Karpas-422 (cell line): ENCODE measurements at regions not wholly inside any gene's neighbourhood (a gene's known extent, or its start where the extent isn't known, plus 50 kb on each side); places are given as distances from the start of the nearest gene placed in this dataset.
"Not testable (repeated sequence)": the region's sequence is repeated elsewhere in the genome, so short reads cannot be mapped to it uniquely, and the experiment has no call there.

Experiments
- DNase-seq: peaks from one replicate; pipeline ENCODE4 v3.0.0-alpha.2; 2015
- H2AFZ ChIP-seq: fragments of 200-600 bp; sonication (generic); 2 replicates; pipeline ENCODE4 v1.6.1; 2014; ENCODE audit warnings: antibody characterized with exemption, low read length, mixed read lengths
- H3K27ac ChIP-seq: fragments of 200-600 bp; sonication (generic); 2 replicates; pipeline ENCODE4 v1.5.1; 2014; ENCODE audit warnings: mild to moderate bottlenecking, low read length, moderate library complexity
- H3K27me3 ChIP-seq: fragments of 200-600 bp; sonication (generic); 2 replicates; pipeline ENCODE4 v1.6.1; 2014; ENCODE audit warnings: low read length, mixed read lengths
- H3K36me3 ChIP-seq: fragments of 200-600 bp; sonication (generic); 2 replicates; pipeline ENCODE4 v1.6.1; 2014; ENCODE audit warnings: low read length, mixed read lengths; ENCODE audit not compliant: insufficient read depth
- H3K4me1 ChIP-seq: fragments of 200-600 bp; sonication (generic); 2 replicates; pipeline ENCODE4 v1.6.1; 2014; ENCODE audit warnings: mild to moderate bottlenecking, low read length, mixed read lengths
- H3K4me2 ChIP-seq: fragments of 200-600 bp; sonication (generic); 2 replicates; pipeline ENCODE4 v1.6.1; 2014; ENCODE audit warnings: low read length, low read depth, mild to moderate bottlenecking; ENCODE audit not compliant: poor library complexity, severe bottlenecking
- H3K4me3 ChIP-seq: fragments of 200-600 bp; sonication (generic); 2 replicates; pipeline ENCODE4 v1.5.1; 2014; ENCODE audit warnings: mild to moderate bottlenecking, antibody characterized with exemption, low read length, mixed read lengths
- H3K79me2 ChIP-seq: fragments of 200-600 bp; sonication (generic); 2 replicates; pipeline ENCODE4 v1.6.1; 2014; ENCODE audit warnings: mild to moderate bottlenecking, low read length, mixed read lengths
- H3K9ac ChIP-seq: fragments of 200-600 bp; sonication (generic); 2 replicates; pipeline ENCODE4 v1.6.0; 2014; ENCODE audit warnings: low read length
- H3K9me2 ChIP-seq: fragments of 200-600 bp; sonication (generic), shearing (Covaris generic); replicated peaks from 2 replicates; pipeline ENCODE4 v1.6.0; 2014; ENCODE audit warnings: mild to moderate bottlenecking, low read length, moderate library complexity; ENCODE audit not compliant: insufficient read depth
- H3K9me3 ChIP-seq: fragments of 300-700, 200-600 bp; sonication (generic); 2 replicates; pipeline ENCODE4 v1.6.1; 2014; ENCODE audit warnings: low read length, mixed read lengths
- H4K20me1 ChIP-seq: fragments of 200-600 bp; sonication (generic); 2 replicates; pipeline ENCODE4 v1.6.1; 2014; ENCODE audit warnings: mild to moderate bottlenecking, antibody characterized with exemption, low read length, low read depth; ENCODE audit not compliant: insufficient read depth

GRCh38 chr3:75431120-75431519 lies 233.0 kb upstream of the FRG2C start:
- not testable (repeated sequence) for H3K27ac ChIP-seq, H3K27me3 ChIP-seq, H3K36me3 ChIP-seq, H4K20me1 ChIP-seq, H2AFZ ChIP-seq, H3K9me2 ChIP-seq, H3K4me3 ChIP-seq, DNase-seq, H3K9me3 ChIP-seq, H3K4me2 ChIP-seq, H3K4me1 ChIP-seq, H3K9ac ChIP-seq
- H3K79me2 ChIP-seq = peaks cover 14% of the 10 kb centered on the region

- not testable (repeated sequence) for DNase-seq, H3K9me2 ChIP-seq, H3K4me3 ChIP-seq, H3K9me3 ChIP-seq, H3K4me2 ChIP-seq, H3K9ac ChIP-seq, H3K27me3 ChIP-seq, H3K4me1 ChIP-seq, H2AFZ ChIP-seq, H3K27ac ChIP-seq, H3K36me3 ChIP-seq, H4K20me1 ChIP-seq
- H3K79me2 ChIP-seq = peaks cover 14% of the 10 kb centered on the region
Observed at GRCh38 chr3:75432466-75432865, 231.7 kb upstream of the FRG2C start.

DNA sequence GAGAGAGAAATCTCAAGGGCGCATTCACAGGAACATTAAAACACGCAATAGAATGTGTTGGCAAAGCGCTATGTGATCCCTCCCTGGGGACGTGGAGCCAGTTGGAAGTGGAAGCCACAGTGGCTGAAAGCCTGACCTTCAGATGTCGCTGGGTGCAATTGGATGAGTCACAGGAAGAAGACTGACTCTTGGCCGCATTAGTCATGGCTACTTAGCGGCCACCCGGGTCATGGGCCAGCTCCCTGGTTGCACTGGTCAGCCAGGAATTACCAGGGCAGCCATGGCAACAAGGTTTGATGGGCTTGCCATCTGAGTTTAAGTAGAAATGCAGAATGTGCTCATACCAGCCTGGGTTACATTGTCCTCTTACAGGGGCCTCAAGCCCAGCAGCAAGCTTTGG lies 231.2 kb upstream of the FRG2C start:
- not testable (repeated sequence) for H3K9ac ChIP-seq, H3K4me2 ChIP-seq

DNA sequence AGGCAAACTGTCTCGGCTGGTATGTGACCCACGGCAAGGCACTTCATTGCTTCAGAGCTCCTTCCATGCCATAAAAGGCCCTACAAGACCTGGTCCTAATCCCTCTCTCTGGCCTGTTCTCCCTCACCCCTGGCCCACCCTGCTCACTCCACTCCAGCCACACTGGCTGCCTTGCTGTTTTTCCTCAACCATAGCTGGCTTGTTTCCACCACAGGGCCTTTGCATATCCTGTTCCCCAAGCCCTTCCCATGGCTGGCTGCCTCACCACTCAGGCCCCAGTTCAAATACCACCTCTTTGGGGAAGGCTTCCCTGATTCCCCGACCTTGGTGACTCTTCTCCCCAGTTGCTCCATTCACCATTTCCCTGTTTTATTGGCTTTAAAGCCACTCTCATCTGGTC lies 230.8 kb upstream of the FRG2C start:
- not testable (repeated sequence) for H4K20me1 ChIP-seq, DNase-seq, H3K9ac ChIP-seq, H3K4me3 ChIP-seq, H3K4me1 ChIP-seq, H3K9me2 ChIP-seq, H3K27me3 ChIP-seq, H3K27ac ChIP-seq, H2AFZ ChIP-seq, H3K9me3 ChIP-seq, H3K36me3 ChIP-seq
- peak overlapping the region; percentile 78 for H3K4me2 ChIP-seq
- H3K79me2 ChIP-seq = peaks cover 14% of the 10 kb centered on the region

More for the DNA sequence above, 231.2 kb upstream of the FRG2C start:
- H3K9me3 ChIP-seq, DNase-seq, H3K27ac ChIP-seq, H4K20me1 ChIP-seq, H3K36me3 ChIP-seq, H3K4me1 ChIP-seq, H3K4me3 ChIP-seq, H3K27me3 ChIP-seq, H2AFZ ChIP-seq, H3K9me2 ChIP-seq: not testable (repeated sequence)
- peaks cover 14% of the 10 kb centered on the region for H3K79me2 ChIP-seq

GRCh38 chr3:75434276-75434912 lies 229.7 kb upstream of the FRG2C start:
- Histone ChIP-seq H3K9ac (peak overlapping the region; percentile 72), H3K4me2 (peak overlapping the region; percentile 78), H3K4me3 (peak overlapping the region; percentile 65), H2AFZ (0 out of 2 replicates have a peak overlapping the region, but pooled peaks have one; percentile 62), H3K79me2 (peaks cover 14% of the 10 kb centered on the region)
- not testable (repeated sequence) for H3K9me3 ChIP-seq, H3K27me3 ChIP-seq, H3K4me1 ChIP-seq, H3K27ac ChIP-seq, H4K20me1 ChIP-seq, H3K9me2 ChIP-seq, H3K36me3 ChIP-seq
- peak; percentile 75 for DNase-seq

DNA sequence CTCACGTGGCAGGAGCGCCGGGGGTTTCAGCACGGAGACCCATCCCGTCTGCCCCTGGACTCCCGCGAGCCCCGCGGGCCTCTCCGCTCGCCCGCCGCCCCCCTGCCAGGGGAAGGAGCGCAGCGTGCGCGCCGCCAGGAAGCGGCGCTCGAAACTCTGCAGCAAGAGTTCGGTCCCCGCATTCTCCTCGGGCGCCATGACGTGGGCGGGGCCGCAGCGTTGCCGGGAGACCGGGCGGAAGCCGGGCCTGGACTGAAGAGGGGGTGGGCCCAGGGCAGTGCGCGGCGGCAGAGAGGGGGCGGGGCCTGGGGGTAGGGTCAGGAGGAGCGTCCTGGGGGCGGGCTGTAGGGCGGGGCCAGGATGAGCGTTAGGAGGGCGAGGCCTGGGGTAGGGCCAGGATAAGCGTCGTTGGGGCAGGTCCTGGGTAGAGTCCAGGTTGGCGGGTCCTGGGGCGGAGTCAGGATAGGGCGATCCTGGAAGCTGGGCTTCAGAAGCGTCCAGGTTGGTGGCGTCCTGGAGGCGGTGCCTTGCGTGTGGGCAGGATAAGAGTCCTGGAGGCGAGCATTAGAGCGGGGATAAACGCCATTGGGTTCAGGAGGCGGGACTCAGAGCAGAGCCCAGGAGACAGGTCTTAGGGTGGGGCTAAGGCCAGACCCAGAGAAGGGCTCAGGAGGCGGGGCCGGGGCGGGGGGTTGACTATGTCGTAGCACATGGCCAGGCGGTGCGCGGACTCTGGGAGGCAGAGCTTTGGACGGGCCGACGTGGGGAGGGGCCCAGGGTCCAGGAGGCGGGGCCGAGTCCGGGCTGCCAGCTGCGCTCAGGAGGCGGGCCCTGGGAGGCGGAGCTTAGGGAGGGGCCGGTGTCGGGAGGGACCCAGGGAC lies 229.0 kb upstream of the FRG2C start:
- DNase-seq = peak; percentile 98
- H3K4me3 ChIP-seq = peak overlapping the region; percentile 65
- H3K9me3 ChIP-seq, H3K4me1 ChIP-seq, H3K9me2 ChIP-seq, H3K27me3 ChIP-seq, H3K36me3 ChIP-seq, H3K27ac ChIP-seq, H4K20me1 ChIP-seq: not testable (repeated sequence)
- H3K79me2 ChIP-seq = peaks cover 14% of the 10 kb centered on the region
- H3K4me2 ChIP-seq = peak overlapping the region; percentile 78
- H2AFZ ChIP-seq = peak overlapping the region; percentile 76; the same call in 1 of the 2 replicates
- peak overlapping the region; percentile 72 for H3K9ac ChIP-seq

DNA sequence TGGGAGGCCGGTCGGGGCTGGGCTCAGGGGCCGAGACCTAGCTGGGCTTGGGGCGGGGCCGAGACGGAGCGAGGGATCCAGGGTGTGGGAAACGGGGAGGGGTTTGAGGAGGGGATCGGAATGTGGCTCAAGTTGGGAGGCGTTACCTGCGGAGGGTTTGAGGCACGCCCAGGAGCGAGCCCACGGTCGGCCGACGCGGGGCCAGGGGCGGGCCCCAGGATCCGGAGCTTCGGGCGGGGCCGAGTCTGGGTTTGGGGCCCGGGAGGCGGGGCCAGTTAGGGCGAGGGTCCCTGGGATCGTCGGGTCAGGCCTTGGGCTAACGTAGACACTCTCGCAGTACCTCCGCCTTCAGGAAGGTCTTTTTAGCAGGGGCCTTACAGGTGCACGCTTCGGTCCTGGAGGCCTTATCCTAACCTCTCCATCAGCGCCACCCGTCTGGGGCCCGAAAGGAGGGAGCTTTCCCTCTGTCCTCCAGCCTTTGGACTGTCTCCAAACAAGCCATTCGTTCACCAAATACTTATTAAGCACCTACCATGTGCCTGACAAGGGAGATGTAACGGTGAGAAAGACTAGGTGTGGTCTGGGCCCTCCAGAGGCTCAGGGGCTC lies 228.2 kb upstream of the FRG2C start:
- H3K36me3 ChIP-seq, H3K4me1 ChIP-seq, H3K27me3 ChIP-seq, H3K9me3 ChIP-seq, H3K27ac ChIP-seq, H4K20me1 ChIP-seq, H3K9me2 ChIP-seq: not testable (repeated sequence)
- Histone ChIP-seq H3K9ac (peak overlapping the region; percentile 56), H3K4me3 (peak overlapping the region; percentile 65), H2AFZ (peak overlapping the region; percentile 76), H3K4me2 (peak overlapping the region; percentile 66), H3K79me2 (peaks cover 14% of the 10 kb centered on the region)
- peak; percentile 84 for DNase-seq

GRCh38 chr3:75440986-75441385 lies 223.1 kb upstream of the FRG2C start:
- H3K9me2 ChIP-seq, H2AFZ ChIP-seq: not testable (repeated sequence)

More at GRCh38 chr3:75440986-75441385, 223.1 kb upstream of the FRG2C start:
- not testable (repeated sequence) for H3K36me3 ChIP-seq, H3K9me3 ChIP-seq, H3K9ac ChIP-seq, H3K27ac ChIP-seq, H4K20me1 ChIP-seq, DNase-seq, H3K4me1 ChIP-seq, H3K27me3 ChIP-seq, H3K4me2 ChIP-seq, H3K4me3 ChIP-seq, H3K79me2 ChIP-seq
